SIG-M5 treated with dmso at 0.1 percent for 504 hours (cell line): ENCODE measurements at regions not wholly inside any gene's neighbourhood (a gene's known extent, or its start where the extent isn't known, plus 50 kb on each side); places are given as distances from the start of the nearest gene placed in this dataset.
A peak's percentile ranks its signal among the peaks of the same experiment; 100 is the strongest.
"Not testable (repeated sequence)": the region's sequence is repeated elsewhere in the genome, so short reads cannot be mapped to it uniquely, and the experiment has no call there.

ENCODE experiments used
- DNase-seq: peaks from one replicate; lab custom pipeline; 2025; ENCODE audit not compliant: unreplicated experiment; lab: John Stamatoyannopoulos, UW

- no peak for DNase-seq
Observed at GRCh38 chr10:9061871-9062270, 1007.4 kb downstream of the GATA3 start.

DNA sequence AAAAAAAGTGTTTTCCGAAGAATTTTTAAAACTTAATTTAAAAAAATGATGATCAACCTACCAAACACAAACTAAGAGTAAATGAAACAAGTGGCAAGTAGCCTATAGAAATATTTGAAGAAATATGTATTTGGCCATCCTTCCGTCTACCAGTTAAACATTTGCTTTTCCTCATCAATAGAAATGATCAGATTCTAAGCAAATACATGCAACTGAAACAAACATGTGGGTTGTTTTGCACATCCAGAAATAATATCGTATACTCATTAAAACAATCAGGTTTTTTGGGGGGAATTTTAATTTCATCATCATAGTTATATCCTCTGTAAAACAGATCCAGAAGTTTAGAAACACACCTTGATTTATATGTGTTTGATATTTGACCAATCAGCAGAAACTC lies 1011.7 kb downstream of the GATA3 start:
- DNase-seq = no peak

DNA sequence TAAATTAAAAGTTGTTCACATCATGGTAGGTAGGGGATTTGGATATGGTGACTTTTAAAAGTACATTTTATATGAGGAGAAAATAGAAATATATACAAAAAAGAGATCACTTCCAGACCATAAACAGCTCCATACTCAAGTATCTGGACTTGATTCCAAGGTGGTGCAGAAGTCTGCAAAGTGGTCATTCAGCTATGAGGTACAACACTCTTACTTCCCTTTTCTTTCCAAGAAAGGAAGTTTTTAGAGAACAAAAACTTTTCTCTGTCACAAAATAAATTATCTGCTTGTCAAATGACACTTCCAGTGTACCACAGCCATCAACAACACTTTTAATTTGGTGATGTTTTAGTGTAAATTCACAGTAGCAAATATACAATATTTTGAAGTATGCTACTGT lies 1013.5 kb downstream of the GATA3 start:
- DNase-seq = no peak

- DNase-seq = peak; percentile 32
Observed at GRCh38 chr10:9069136-9069535, 1014.6 kb downstream of the GATA3 start.

DNA sequence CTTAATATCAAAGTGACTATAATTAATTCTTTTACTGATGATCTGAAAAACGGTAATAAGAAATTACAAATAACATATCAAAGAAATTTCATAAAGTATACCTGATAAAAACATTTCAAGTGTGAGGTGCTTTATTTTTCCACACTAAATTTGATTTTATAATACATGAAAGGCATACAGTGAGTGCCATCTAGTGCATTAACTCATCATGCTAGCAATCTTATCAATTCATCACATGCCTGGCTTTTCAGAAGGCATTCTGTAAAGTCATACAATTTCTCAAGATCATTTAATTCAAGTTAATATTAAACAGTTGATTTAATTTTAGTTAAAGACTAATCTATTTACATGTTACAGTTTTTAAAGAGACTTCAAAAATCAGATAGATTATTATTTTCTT lies 1020.9 kb downstream of the GATA3 start:
- DNase-seq = no peak

DNA sequence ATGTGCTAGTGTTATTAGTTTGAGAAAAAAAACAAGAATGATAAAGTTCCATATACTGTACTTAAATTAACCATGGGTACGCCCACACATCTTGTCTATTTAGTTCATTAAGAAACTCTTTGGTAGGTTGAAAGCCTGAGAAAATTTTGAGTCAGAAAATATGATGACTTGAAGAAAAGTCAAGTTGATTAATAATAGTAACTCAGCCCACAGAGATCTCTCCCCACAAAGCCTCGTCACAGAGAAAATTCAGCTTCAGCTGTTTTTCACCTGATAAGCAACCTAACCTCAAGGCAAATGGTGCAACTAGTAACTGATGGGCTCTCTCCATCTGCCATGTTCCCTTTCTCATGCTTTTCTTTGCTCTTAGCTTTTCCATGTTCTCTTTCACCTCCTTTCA lies 1021.6 kb downstream of the GATA3 start:
- no peak for DNase-seq

DNA sequence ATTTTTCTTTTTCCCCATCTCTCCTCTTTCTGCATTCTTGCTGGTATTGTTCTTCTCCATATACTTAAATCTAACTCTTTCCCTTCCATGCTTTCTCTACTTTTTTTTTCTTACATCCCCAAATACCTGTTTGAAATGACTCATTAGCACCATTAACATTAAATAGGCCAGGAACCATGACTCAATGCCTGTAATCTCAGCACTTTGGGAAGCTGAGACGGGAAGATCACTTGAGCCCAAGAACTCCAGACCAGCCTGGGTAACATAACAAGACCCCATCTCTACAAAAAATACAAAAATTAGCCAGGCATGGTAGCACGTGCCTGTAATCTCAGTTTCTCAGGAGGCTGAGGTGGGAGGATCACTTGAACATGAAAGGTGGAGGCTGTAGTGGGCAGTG lies 1026.8 kb downstream of the GATA3 start:
- DNase-seq = no peak

GRCh38 chr10:9081961-9082360 lies 1027.5 kb downstream of the GATA3 start:
- no peak for DNase-seq

- no peak for DNase-seq
Observed at GRCh38 chr10:9091530-9092093, 1037.1 kb downstream of the GATA3 start.

DNA sequence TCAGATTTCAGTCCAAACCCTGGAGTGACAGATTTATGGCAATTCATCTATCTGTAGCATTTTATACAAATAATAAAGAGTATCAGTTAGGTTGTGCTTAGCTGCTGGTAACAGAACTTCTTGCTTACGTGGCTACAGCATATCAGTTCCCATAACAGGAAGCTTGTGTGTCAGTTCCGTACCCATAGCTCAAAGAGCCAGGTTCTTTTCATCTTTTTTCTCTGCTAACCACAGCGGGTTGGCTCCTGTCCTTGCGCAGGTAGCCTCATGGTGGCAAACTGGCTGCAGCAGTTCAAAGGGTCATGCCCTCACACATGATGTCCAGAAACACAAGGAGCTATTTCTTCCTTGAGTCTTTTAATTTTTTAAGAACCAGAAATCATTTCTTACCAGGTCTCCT lies 1041.8 kb downstream of the GATA3 start:
- no peak for DNase-seq

- no peak for DNase-seq
Observed at GRCh38 chr10:9097206-9097990, 1042.9 kb downstream of the GATA3 start.

DNA sequence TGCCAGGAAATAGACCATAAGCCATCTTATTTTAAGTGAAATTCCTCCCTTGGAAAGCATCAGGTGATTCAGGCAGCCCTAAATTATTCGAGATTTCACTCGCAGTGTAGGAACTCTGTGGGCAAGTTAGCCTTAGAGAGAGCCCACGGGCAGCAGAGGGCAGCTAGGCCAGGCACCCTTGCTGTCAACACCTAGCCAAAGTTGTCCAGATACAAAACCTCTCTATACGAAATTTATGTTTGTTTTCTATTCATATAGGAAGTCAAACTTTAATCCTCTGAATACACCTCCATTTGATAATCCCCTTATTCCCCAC lies 1043.5 kb downstream of the GATA3 start:
- no peak for DNase-seq

- DNase-seq = no peak
Observed at GRCh38 chr10:9102026-9102425, 1047.5 kb downstream of the GATA3 start.

- no peak for DNase-seq
Observed at GRCh38 chr10:9103301-9103700, 1048.8 kb downstream of the GATA3 start.

DNA sequence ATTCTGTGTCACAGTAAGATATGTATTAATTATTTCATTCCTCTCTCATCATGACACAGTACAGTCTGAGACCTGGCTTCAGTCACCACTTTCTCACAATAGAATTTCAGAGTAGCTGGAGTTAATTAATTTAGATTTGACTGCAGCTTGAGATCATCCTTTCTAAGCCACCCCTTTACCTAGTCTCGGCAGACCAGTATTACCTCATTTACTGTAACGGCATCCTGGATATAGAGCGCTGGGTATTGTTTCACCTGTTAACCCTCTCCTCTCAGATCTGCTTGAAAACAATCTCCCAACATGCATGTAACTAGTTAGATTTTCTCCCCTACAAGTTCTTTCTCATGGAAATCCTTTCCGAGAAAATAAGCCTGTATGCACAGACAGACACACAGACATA lies 1057.5 kb downstream of the GATA3 start:
- DNase-seq = no peak

DNA sequence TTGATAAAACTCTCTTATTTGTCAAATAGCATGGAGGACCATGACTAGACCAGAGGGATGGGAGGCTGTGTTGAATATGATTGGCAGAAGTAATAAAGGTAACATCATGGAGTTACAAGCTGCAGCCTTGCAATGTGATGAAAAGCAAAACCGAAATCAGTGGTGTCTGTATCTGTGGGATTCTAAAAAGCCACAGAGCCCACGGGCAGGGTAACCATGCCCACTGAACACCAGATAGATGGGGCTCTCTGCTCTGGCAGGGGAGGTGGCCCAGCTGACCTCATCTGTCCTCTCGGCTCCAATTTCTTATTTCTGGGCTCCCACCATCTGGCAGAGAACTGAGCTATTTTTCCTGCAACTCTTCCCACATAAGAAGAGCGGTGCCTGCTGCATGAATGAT lies 1072.2 kb downstream of the GATA3 start:
- no peak for DNase-seq

- DNase-seq = no peak
Observed at GRCh38 chr10:9137368-9137767, 1082.9 kb downstream of the GATA3 start.

DNA sequence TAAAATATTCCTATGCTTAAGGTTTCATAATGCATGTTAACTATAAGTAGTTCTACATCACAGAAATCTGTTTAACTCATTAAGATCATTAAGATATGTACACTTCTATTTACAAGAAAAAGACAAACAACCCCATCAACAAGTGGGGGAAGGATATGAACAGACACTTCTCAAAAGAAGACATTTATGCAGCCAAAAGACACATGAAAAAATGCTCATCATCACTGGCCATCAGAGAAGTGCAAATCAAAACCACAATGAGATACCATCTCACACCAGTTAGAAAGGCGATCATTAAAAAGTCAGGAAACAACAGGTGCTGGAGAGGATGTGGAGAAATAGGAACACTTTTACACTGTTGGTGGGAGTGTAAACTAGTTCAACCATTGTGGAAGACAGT lies 1084.3 kb downstream of the GATA3 start:
- not testable (repeated sequence) for DNase-seq

GRCh38 chr10:9140373-9140772 lies 1085.9 kb downstream of the GATA3 start:
- DNase-seq = no peak

GRCh38 chr10:9147475-9147874 lies 1093.0 kb downstream of the GATA3 start:
- no peak for DNase-seq

- no peak for DNase-seq
Observed at GRCh38 chr10:9149134-9149533, 1094.6 kb downstream of the GATA3 start.

GRCh38 chr10:9153057-9153456 lies 1098.6 kb downstream of the GATA3 start:
- DNase-seq = not testable (repeated sequence)

GRCh38 chr10:9157656-9158055 lies 1103.2 kb downstream of the GATA3 start:
- DNase-seq = no peak
